Esophagus muscularis mucosa (tissue), 4 donors: ENCODE measurements at regions not wholly inside any gene's neighbourhood (a gene's known extent, or its start where the extent isn't known, plus 50 kb on each side); places are given as distances from the start of the nearest gene placed in this dataset.
"Not testable (repeated sequence)": the region's sequence is repeated elsewhere in the genome, so short reads cannot be mapped to it uniquely, and the experiment has no call there.

Source experiments
- DNase-seq: peaks from one replicate; pipeline ENCODE4 v3.0.0-alpha.2; 2017; ENCODE audit errors: extremely low spot score
- H3K27ac ChIP-seq, 4 donors: fragments of 200-600 bp; sonication (generic); replicated peaks in 1 of 4; 1 replicate in 3 of 4; 2 replicates in 1 of 4; pipeline ENCODE4 v1.5.1; 2016 to 2019; ENCODE audit warnings: mild to moderate bottlenecking in 1 of 4
- H3K27me3 ChIP-seq, 4 donors: fragments of 200-600 bp; sonication (generic); one replicate each; pipeline versions ENCODE4 v1.5.1 to v1.6.0; 2016 to 2019
- H3K36me3 ChIP-seq, 4 donors: fragments of 200-600 bp; sonication (generic); one replicate each; pipeline ENCODE4 v1.5.1; 2016 to 2019
- H3K4me1 ChIP-seq, 4 donors: fragments of 200-600 bp; sonication (generic); one replicate each; pipeline ENCODE4 v1.5.1; 2016 to 2019
- H3K4me3 ChIP-seq, 4 donors: fragments of 200-600 bp; sonication (generic); 1 replicate in 2 of 4; 2 replicates in 2 of 4; pipeline ENCODE4 v1.5.1; 2016 to 2019; ENCODE audit warnings: mild to moderate bottlenecking in 4 of 4, moderate library complexity in 1 of 4
- H3K9me3 ChIP-seq, 4 donors: fragments of 200-600 bp; sonication (generic); 1 replicate in 3 of 4; 2 replicates in 1 of 4; pipeline ENCODE4 v1.5.1; 2016 to 2019
- CTCF ChIP-seq, 3 experiments: fragments of 200-600 bp in 2 of 3; fragments of 450-650 bp in 1 of 3; sonication (generic) in 2 of 3; IDR thresholded peaks; one replicate each; pipeline ENCODE4 v1.5.1; 2017 to 2019; ENCODE audit warnings: antibody characterized with exemption in 3 of 3, mild to moderate bottlenecking in 2 of 3, moderate library complexity in 1 of 3
- EP300 ChIP-seq: sonication (generic); formaldehyde crosslinking; IDR thresholded peaks from one replicate; pipeline ENCODE4 v1.6.1; 2017; ENCODE audit warnings: antibody characterized with exemption
- POLR2A ChIP-seq: fragments of 450-650 bp; IDR thresholded peaks from one replicate; pipeline ENCODE4 v1.6.1; 2017; ENCODE audit warnings: antibody characterized with exemption, moderate library complexity, mild to moderate bottlenecking, low read depth
- POLR2AphosphoS5 ChIP-seq, 2 donors: sonication (generic); formaldehyde crosslinking; IDR thresholded peaks; one replicate each; pipeline ENCODE4 v1.6.1; 2017; ENCODE audit warnings: antibody characterized with exemption in 2 of 2
- WGBS: methylation state at CpG from one replicate; pipeline ENCODE4 v1.1.5; 2018; 5-methylcytosine and 5-hydroxymethylcytosine counted together
- intact Hi-C: fragments of 100-400 bp; cut with DNase I; formaldehyde crosslinking; loops from one replicate; pipeline ENCODE4 v1.15.1; 2023

- H3K27me3 ChIP-seq, result peaks cover 0 to 8% (median 0%) of the 10 kb centered on the region in 4 donors
- TF ChIP-seq EP300 (no peak), CTCF (IDR thresholded peaks at IDR 0.05) (no peak), POLR2A (no peak), POLR2AphosphoS5 (IDR thresholded peaks at IDR 0.05) (no peak)
- intact Hi-C loops, result no loop called here
- 63% methylated on average over 3 of the region's 3 CpGs for WGBS
- H3K4me1 ChIP-seq, result no peaks in the 10 kb centered on the region
- no peaks in the 10 kb centered on the region for H3K36me3 ChIP-seq
- no peak for DNase-seq
- no peaks in the 10 kb centered on the region for H3K9me3 ChIP-seq
- no peak overlapping the region for H3K27ac ChIP-seq
- no peak overlapping the region for H3K4me3 ChIP-seq
Observed at GRCh38 chr3:187481426-187481825, 113.2 kb downstream of the RTP4 start.

GRCh38 chr3:187475613-187476012, 107.4 kb downstream of the RTP4 start:
- H3K9me3 ChIP-seq, H3K4me3 ChIP-seq, H3K27me3 ChIP-seq, H3K27ac ChIP-seq, DNase-seq, H3K4me1 ChIP-seq, intact Hi-C loops, H3K36me3 ChIP-seq: not testable (repeated sequence)

- intact Hi-C loops, result no loop called here
- TF ChIP-seq POLR2AphosphoS5 (IDR thresholded peaks at IDR 0.05) (no peak), CTCF (IDR thresholded peaks at IDR 0.05) (no peak), POLR2A (no peak), EP300 (no peak)
- H3K9me3 ChIP-seq, result peaks cover 0 to 6% (median 2%) of the 10 kb centered on the region in 4 donors
- no peaks in the 10 kb centered on the region for H3K36me3 ChIP-seq
- DNase-seq, result no peak
- H3K27me3 ChIP-seq, result no peaks in the 10 kb centered on the region
- no peaks in the 10 kb centered on the region for H3K4me1 ChIP-seq
- H3K4me3 ChIP-seq, result no peak overlapping the region
- WGBS, result 90% methylated on average over 1 of the region's 1 CpG
- H3K27ac ChIP-seq, result no peak overlapping the region
Observed at GRCh38 chr3:187473778-187474406, 105.7 kb downstream of the RTP4 start.

- H3K4me3 ChIP-seq, H3K36me3 ChIP-seq, intact Hi-C loops, H3K27ac ChIP-seq, H3K4me1 ChIP-seq, H3K27me3 ChIP-seq, H3K9me3 ChIP-seq, DNase-seq: not testable (repeated sequence)
- WGBS, result 58% methylated on average over 7 of the region's 7 CpGs
Observed at GRCh38 chr3:187466306-187466705, 98.1 kb downstream of the RTP4 start.

GRCh38 chr3:187465503-187465902, 97.3 kb downstream of the RTP4 start:
- Histone ChIP-seq H3K27ac (no peak overlapping the region), H3K4me3 (no peak overlapping the region), H3K27me3 (no peaks in the 10 kb centered on the region), H3K9me3 (no peaks in the 10 kb centered on the region), H3K4me1 (no peaks in the 10 kb centered on the region), H3K36me3 (no peaks in the 10 kb centered on the region)
- TF ChIP-seq EP300 (no peak), POLR2A (no peak), CTCF (IDR thresholded peaks at IDR 0.05) (no peak), POLR2AphosphoS5 (IDR thresholded peaks at IDR 0.05) (no peak)
- WGBS, result 67% methylated on average over 4 of the region's 4 CpGs
- intact Hi-C loops, result no loop called here
- no peak for DNase-seq

- TF ChIP-seq EP300 (no peak), POLR2AphosphoS5 (IDR thresholded peaks at IDR 0.05) (no peak), CTCF (IDR thresholded peaks at IDR 0.05) (no peak), POLR2A (no peak)
- Histone ChIP-seq H3K36me3 (no peaks in the 10 kb centered on the region), H3K27me3 (no peaks in the 10 kb centered on the region), H3K4me3 (no peak overlapping the region), H3K27ac (no peak overlapping the region), H3K4me1 (no peaks in the 10 kb centered on the region), H3K9me3 (no peaks in the 10 kb centered on the region)
- intact Hi-C loops, result no loop called here
- WGBS, result 90% methylated on average over 4 of the region's 4 CpGs
- DNase-seq, result no peak
Observed at GRCh38 chr3:187464682-187465081, 96.5 kb downstream of the RTP4 start.
